ENCODE measurements at regions not wholly inside any gene's neighbourhood (a gene's known extent, or its start where the extent isn't known, plus 50 kb on each side); places are given as distances from the start of the nearest gene placed in this dataset.

GRCh38 chr1:37265786-37266667, 208.4 kb upstream of the ZC3H12A start:
- no peaks in the 10 kb centered on the region for H3K4me1 Mint-ChIP-seq
- intact Hi-C loops (cut with micrococcal nuclease): no loop called here
- Histone ChIP-seq H3K36me3 (replicated peaks in 1 of 2; ENCODE audit: control extremely low read depth in 1 of 2, control insufficient read depth in 1 of 2, extremely low read depth in 1 of 2, insufficient read depth in 2 of 2, low read length in 1 of 2) (no peaks in the 10 kb centered on the region), H3K4me2 (replicated peaks; ENCODE audit: low read depth, low read length, poor library complexity, severe bottlenecking) (no peak overlapping the region), H3K27ac (ENCODE audit: low read length in 2 of 2) (no peak overlapping the region), H3K27me3 (replicated peaks in 1 of 4; ENCODE audit: control extremely low read depth in 1 of 4, control insufficient read depth in 3 of 4, insufficient read depth in 4 of 4, low read length in 3 of 4) (peaks cover 0 to 6% (median 2%) of the 10 kb centered on the region in 4 experiments), H3K4me1 (ENCODE audit: control insufficient read depth in 2 of 2, insufficient read depth in 2 of 2, low read length in 2 of 2) (no peaks in the 10 kb centered on the region), H3K4me3 (ENCODE audit: control extremely low read depth in 1 of 5, extremely low read depth in 1 of 5, insufficient read depth in 1 of 5, low read depth in 2 of 5, low read length in 4 of 5) (no peak overlapping the region), H3K79me2 (ENCODE audit: control insufficient read depth, insufficient read depth, low read length) (no peaks in the 10 kb centered on the region), H3K9me3 (ENCODE audit: control extremely low read depth in 1 of 3, control insufficient read depth in 2 of 3, insufficient read depth in 1 of 3, low read length in 2 of 3) (peaks cover 0 to 11% (median 0%) of the 10 kb centered on the region in 3 donors), H3K9ac (ENCODE audit: low read length) (no peak overlapping the region), H4K20me1 (ENCODE audit: control insufficient read depth, insufficient read depth, low read length, poor library complexity, severe bottlenecking) (no peaks in the 10 kb centered on the region), H2AFZ (ENCODE audit: insufficient read depth, low read depth, low read length, poor library complexity, severe bottlenecking) (no peak overlapping the region)
- peaks cover 21% of the 10 kb centered on the region for H3K27me3 Mint-ChIP-seq
- CTCF ChIA-PET: interaction anchor here (1.6 kb wide), 1 partner anchor 58 kb away, joined by 4 read pairs; no protein-coding TSS in a partner anchor
- DNase-seq (no peak), ATAC-seq (ENCODE audit: low read depth) (no peak)
- H3K9me3 Mint-ChIP-seq (ENCODE audit: insufficient read depth): peaks cover 2% of the 10 kb centered on the region
- POLR2A ChIA-PET: no interaction called here
- WGBS (ENCODE audit: insufficient coverage): 43% methylated on average over 8 of the region's 10 CpGs
- H3K4me3 Mint-ChIP-seq: no peak overlapping the region
- TF ChIP-seq CTCF (IDR thresholded peaks at IDR 0.05) (no peak), EZH2 (IDR thresholded peaks at IDR 0.05; ENCODE audit: borderline replicate concordance, insufficient read depth, low read depth, low read length, poor library complexity, severe bottlenecking) (no peak)
- no peak overlapping the region for H3K27ac Mint-ChIP-seq
